GM23338 (cell line): ENCODE measurements at regions not wholly inside any gene's neighbourhood (a gene's known extent, or its start where the extent isn't known, plus 50 kb on each side); places are given as distances from the start of the nearest gene placed in this dataset.

Source experiments
- ATAC-seq: fragments of 200-7000 bp; cut with Tn5 transposase; 3 replicates; pipeline ENCODE4 v1.9.1; 2020
- DNase-seq: peaks from one replicate; pipeline ENCODE4 v3.0.0-alpha.2; 2015; ENCODE audit warnings: low spot score
- H2AFZ ChIP-seq: fragments of 200-600 bp; sonication (generic); 2 replicates; pipeline ENCODE4 v1.8.0; 2016; ENCODE audit warnings: antibody characterized with exemption, mild to moderate bottlenecking, moderate library complexity
- H3F3A ChIP-seq: fragments of 200-600 bp; sonication (generic); replicated peaks from 2 replicates; pipeline ENCODE4 v1.8.0; 2017; ENCODE audit warnings: antibody characterized with exemption, mixed run types, low read depth
- H3K27ac ChIP-seq: fragments of 200-600 bp; sonication (generic); 2 replicates; pipeline ENCODE4 v1.6.1; 2016; ENCODE audit warnings: low read depth
- H3K27me3 ChIP-seq: fragments of 200-600 bp; sonication (generic); 2 replicates; pipeline ENCODE4 v1.8.0; 2016; ENCODE audit warnings: mild to moderate bottlenecking, mixed run types, moderate library complexity; ENCODE audit not compliant: insufficient read depth
- H3K36me3 ChIP-seq: fragments of 200-600 bp; sonication (generic); 2 replicates; pipeline ENCODE4 v1.8.0; 2016; ENCODE audit warnings: mild to moderate bottlenecking; ENCODE audit not compliant: insufficient read depth
- H3K4me1 ChIP-seq: fragments of 200-600 bp; sonication (generic); 2 replicates; pipeline ENCODE4 v1.8.0; 2016; ENCODE audit warnings: mild to moderate bottlenecking, moderate library complexity; ENCODE audit not compliant: insufficient read depth
- H3K4me2 ChIP-seq: fragments of 200-600 bp; sonication (generic); 2 replicates; pipeline ENCODE4 v1.7.1; 2017; ENCODE audit warnings: mixed run types
- H3K4me3 ChIP-seq: fragments of 200-600 bp; sonication (generic); 2 replicates; pipeline ENCODE4 v1.6.1; 2016; ENCODE audit warnings: mixed run types
- H3K79me2 ChIP-seq: fragments of 200-600 bp; sonication (generic); replicated peaks from 2 replicates; pipeline ENCODE4 v1.8.0; 2017; ENCODE audit warnings: mild to moderate bottlenecking; ENCODE audit not compliant: insufficient read depth
- H3K9me2 ChIP-seq: fragments of 200-600 bp; sonication (generic); 2 replicates; pipeline ENCODE4 v1.8.0; 2017; ENCODE audit not compliant: insufficient read depth
- H4K20me1 ChIP-seq: fragments of 200-600 bp; sonication (generic); replicated peaks from 2 replicates; pipeline ENCODE4 v1.8.0; 2017; ENCODE audit warnings: mild to moderate bottlenecking; ENCODE audit not compliant: insufficient read depth
- H3K27ac Mint-ChIP-seq: 2 replicates; pipeline ENCODE4 v1.8.0; 2020; ENCODE audit warnings: inconsistent platforms, mild to moderate bottlenecking, moderate library complexity, mixed read lengths
- H3K27me3 Mint-ChIP-seq: 3 replicates; pipeline ENCODE4 v1.8.0; 2022; ENCODE audit warnings: low read depth, mild to moderate bottlenecking, moderate library complexity, mixed read lengths, inconsistent platforms; ENCODE audit not compliant: insufficient read depth, poor library complexity
- H3K36me3 Mint-ChIP-seq: 3 replicates; pipeline ENCODE4 v1.8.0; 2021; ENCODE audit warnings: low read depth, mild to moderate bottlenecking, inconsistent platforms, moderate library complexity, mixed read lengths
- H3K4me1 Mint-ChIP-seq: 3 replicates; pipeline ENCODE4 v1.8.0; 2020; ENCODE audit warnings: mild to moderate bottlenecking, inconsistent platforms, mixed read lengths
- H3K4me3 Mint-ChIP-seq: 3 replicates; pipeline ENCODE4 v1.8.0; 2021; ENCODE audit warnings: moderate library complexity, mild to moderate bottlenecking, inconsistent platforms, mixed read lengths
- H3K9me3 Mint-ChIP-seq: 3 replicates; pipeline ENCODE4 v1.8.0; 2020; ENCODE audit warnings: moderate library complexity, mild to moderate bottlenecking, inconsistent platforms, mixed read lengths
- CREB1 ChIP-seq: fragments of 250-450 bp; sonication (Bioruptor Pico); IDR thresholded peaks from 2 replicates; pipeline ENCODE4 v1.5.0; 2020; ENCODE audit warnings: low read depth, mild to moderate bottlenecking, moderate library complexity
- CTCF ChIP-seq, 2 experiments: fragments of 200-600 bp in 1 of 2; sonication (generic) in 1 of 2; conservative IDR thresholded peaks; 2 replicates each; pipeline versions ENCODE4 v1.5.1 to v1.6.1; 2016 to 2017; ENCODE audit warnings: antibody characterized with exemption in 2 of 2, low read depth in 2 of 2, mild to moderate bottlenecking in 2 of 2, moderate library complexity in 1 of 2
- ETS1 ChIP-seq: IDR thresholded peaks from 2 replicates; pipeline ENCODE4 v1.6.1; 2016; ENCODE audit warnings: antibody characterized with exemption
- EZH2 ChIP-seq: fragments of 200-600 bp; sonication (generic); IDR thresholded peaks from one replicate; pipeline ENCODE4 v1.8.0; 2017; ENCODE audit warnings: antibody characterized with exemption, mild to moderate bottlenecking, low read depth; ENCODE audit not compliant: unreplicated experiment
- EZH2phosphoT487 ChIP-seq: fragments of 200-600 bp; sonication (generic); IDR thresholded peaks from one replicate; pipeline ENCODE4 v1.8.1; 2018; ENCODE audit warnings: antibody characterized with exemption; ENCODE audit not compliant: unreplicated experiment
- JUNB ChIP-seq: IDR thresholded peaks from one replicate; pipeline ENCODE4 v1.6.1; 2016; ENCODE audit warnings: antibody characterized with exemption; ENCODE audit not compliant: unreplicated experiment
- NANOG ChIP-seq: IDR thresholded peaks from 2 replicates; pipeline ENCODE4 v1.6.1; 2016; ENCODE audit warnings: antibody characterized with exemption, borderline replicate concordance
- POLR2AphosphoS5 ChIP-seq: IDR thresholded peaks from 2 replicates; pipeline ENCODE4 v1.6.1; 2016; ENCODE audit warnings: antibody characterized with exemption, low read depth
- REST ChIP-seq: IDR thresholded peaks from one replicate; pipeline ENCODE4 v1.6.1; 2018; ENCODE audit warnings: antibody characterized with exemption; ENCODE audit not compliant: unreplicated experiment
- STAT1 ChIP-seq: IDR thresholded peaks from one replicate; pipeline ENCODE4 v1.6.1; 2016; ENCODE audit warnings: antibody characterized with exemption; ENCODE audit not compliant: unreplicated experiment
- ZNF114 ChIP-seq: fragments of 250-450 bp; sonication (Bioruptor Pico); IDR thresholded peaks from 2 replicates; pipeline ENCODE4 v1.5.0; 2020; ENCODE audit warnings: mild to moderate bottlenecking, moderate library complexity
- ZNF331 ChIP-seq: fragments of 250-450 bp; sonication (Bioruptor Pico); IDR thresholded peaks from 2 replicates; pipeline ENCODE4 v1.5.0; 2020; ENCODE audit warnings: low read depth, mild to moderate bottlenecking, moderate library complexity
- ZNF462 ChIP-seq: fragments of 250-450 bp; sonication (Bioruptor Pico); IDR thresholded peaks from 2 replicates; pipeline ENCODE4 v1.5.0; 2020; ENCODE audit warnings: mild to moderate bottlenecking, moderate library complexity

GRCh38 chr2:21289551-21289950, 165.8 kb downstream of the TDRD15 start:
- H3K27ac Mint-ChIP-seq: peak overlapping the region; percentile 39; the same call in 1 of the 2 replicates
- TF ChIP-seq JUNB: no peak
- TF ChIP-seq ZNF114 (CRISPR knock-in tag): no peak
- no peak for TF ChIP-seq EZH2
- TF ChIP-seq STAT1: no peak
- TF ChIP-seq ZNF462: no peak
- TF ChIP-seq CTCF (conservative IDR thresholded peaks at IDR 0.05; ENCODE audit: low read depth in 2 of 2): no peak
- no peak for TF ChIP-seq CREB1 (CRISPR knock-in tag)
- no peak for TF ChIP-seq ETS1
- TF ChIP-seq ZNF331: no peak
- TF ChIP-seq EZH2phosphoT487: no peak
- no peak for TF ChIP-seq POLR2AphosphoS5
- TF ChIP-seq REST: no peak
- TF ChIP-seq NANOG: no peak
- Histone ChIP-seq H3K36me3 (no peaks in the 10 kb centered on the region), H4K20me1 (no peaks in the 10 kb centered on the region), H3K4me2 (no peak overlapping the region), H3K4me3 (no peak overlapping the region), H2AFZ (no peak overlapping the region), H3K27ac (no peak overlapping the region), H3K79me2 (no peaks in the 10 kb centered on the region), H3K9me2 (no peaks in the 10 kb centered on the region), H3K4me1 (peaks cover 12% of the 10 kb centered on the region; the same call in 1 of the 2 replicates), H3K27me3 (no peaks in the 10 kb centered on the region), H3F3A (no peaks in the 10 kb centered on the region)
- H3K4me1 Mint-ChIP-seq: peaks cover 24% of the 10 kb centered on the region
- ATAC-seq (no peak), DNase-seq (no peak)
- no peak overlapping the region for H3K4me3 Mint-ChIP-seq
- H3K27me3 Mint-ChIP-seq: no peaks in the 10 kb centered on the region
- no peaks in the 10 kb centered on the region for H3K36me3 Mint-ChIP-seq
- H3K9me3 Mint-ChIP-seq: 0 out of 3 replicates have a peak, but pooled peaks cover 3% of the 10 kb centered on the region
